Tibial nerve (tissue), 4 donors: ENCODE measurements at regions not wholly inside any gene's neighbourhood (a gene's known extent, or its start where the extent isn't known, plus 50 kb on each side); places are given as distances from the start of the nearest gene placed in this dataset.

Source experiments
- DNase-seq, 2 donors: peaks; one replicate each; pipeline ENCODE4 v3.0.0-alpha.2; 2019; ENCODE audit warnings: low spot score in 2 of 2
- H3K27ac ChIP-seq, 4 donors: fragments of 200-600 bp; sonication (generic) in 3 of 4; one replicate each; pipeline ENCODE4 v1.5.1; 2017 to 2019; ENCODE audit warnings: mild to moderate bottlenecking in 1 of 4
- H3K27me3 ChIP-seq, 2 donors: fragments of 200-600 bp; sonication (generic) in 1 of 2; one replicate each; pipeline versions ENCODE4 v1.5.1 to v1.6.0; 2017 to 2019
- H3K36me3 ChIP-seq, 3 donors: fragments of 200-600 bp; sonication (generic); one replicate each; pipeline ENCODE4 v1.5.1; 2018 to 2019
- H3K4me1 ChIP-seq, 4 donors: fragments of 200-600 bp; sonication (generic) in 3 of 4; one replicate each; pipeline ENCODE4 v1.5.1; 2017 to 2019
- H3K4me3 ChIP-seq, 4 donors: fragments of 200-600 bp; sonication (generic) in 3 of 4; one replicate each; pipeline ENCODE4 v1.5.1; 2017 to 2019; ENCODE audit warnings: mild to moderate bottlenecking in 1 of 4, moderate library complexity in 1 of 4
- H3K9me3 ChIP-seq, 4 donors: fragments of 200-600 bp; sonication (generic) in 3 of 4; one replicate each; pipeline ENCODE4 v1.5.1; 2017 to 2019
- CTCF ChIP-seq, 5 experiments: fragments of 200-600 bp in 3 of 5; fragments of 450-650 bp in 2 of 5; sonication (generic) in 3 of 5; IDR thresholded peaks; one replicate each; pipeline ENCODE4 v1.5.1; 2016 to 2019; ENCODE audit warnings: antibody characterized with exemption in 5 of 5, mild to moderate bottlenecking in 3 of 5, moderate library complexity in 2 of 5
- EP300 ChIP-seq, 2 donors: sonication (generic); formaldehyde crosslinking; IDR thresholded peaks; one replicate each; pipeline ENCODE4 v1.6.1; 2017; ENCODE audit warnings: antibody characterized with exemption in 2 of 2, mild to moderate bottlenecking in 1 of 2
- POLR2A ChIP-seq, 2 donors: fragments of 450-650 bp; IDR thresholded peaks; one replicate each; pipeline ENCODE4 v1.6.1; 2017; ENCODE audit warnings: antibody characterized with exemption in 2 of 2, mild to moderate bottlenecking in 2 of 2, moderate library complexity in 2 of 2
- WGBS, 2 donors: methylation state at CpG; one replicate each; pipeline ENCODE4 v1.1.5; 2018; 5-methylcytosine and 5-hydroxymethylcytosine counted together

- WGBS, 2 donors: 58 to 65% methylated on average over 5 of the region's 5 CpGs
- no peaks in the 10 kb centered on the region for H3K4me1 ChIP-seq
- DNase-seq: no peak
These were observed 190.3 kb upstream of the CDYL start for GRCh38 chr6:4585682-4586468.

GRCh38 chr6:4584801-4585200 lies 191.4 kb upstream of the CDYL start:
- WGBS, 2 donors: 92 to 94% methylated on average over 5 of the region's 5 CpGs

More at GRCh38 chr6:4585682-4586468, 190.3 kb upstream of the CDYL start:
- Histone ChIP-seq H3K36me3 (no peaks in the 10 kb centered on the region), H3K9me3 (peaks cover 0 to 13% (median 2%) of the 10 kb centered on the region in 4 donors), H3K4me3 (no peak overlapping the region), H3K27me3 (no peaks in the 10 kb centered on the region), H3K27ac (no peak overlapping the region)
- TF ChIP-seq EP300 (IDR thresholded peaks at IDR 0.05) (no peak), POLR2A (IDR thresholded peaks at IDR 0.05) (no peak), CTCF (IDR thresholded peaks at IDR 0.05) (no peak)

GRCh38 chr6:4582506-4583417 lies 193.4 kb upstream of the CDYL start:
- Histone ChIP-seq H3K27me3 (no peaks in the 10 kb centered on the region), H3K36me3 (no peaks in the 10 kb centered on the region), H3K27ac (no peak overlapping the region), H3K4me1 (no peaks in the 10 kb centered on the region), H3K4me3 (no peak overlapping the region), H3K9me3 (peaks cover 0 to 20% (median 2%) of the 10 kb centered on the region in 4 donors)
- WGBS, 2 donors: 80 to 82% methylated on average over 8 of the region's 8 CpGs
- no peak for DNase-seq
- TF ChIP-seq CTCF (IDR thresholded peaks at IDR 0.05): no peak
- peak in 1 of 2 donors; percentile 11 for TF ChIP-seq EP300 (IDR thresholded peaks at IDR 0.05)
- TF ChIP-seq POLR2A (IDR thresholded peaks at IDR 0.05): no peak

More at GRCh38 chr6:4584801-4585200, 191.4 kb upstream of the CDYL start:
- no peaks in the 10 kb centered on the region for H3K36me3 ChIP-seq
- H3K27me3 ChIP-seq: no peaks in the 10 kb centered on the region
- H3K9me3 ChIP-seq: peaks cover 0 to 20% (median 2%) of the 10 kb centered on the region in 4 donors
- no peak overlapping the region for H3K4me3 ChIP-seq
- H3K4me1 ChIP-seq: no peaks in the 10 kb centered on the region
- no peak overlapping the region for H3K27ac ChIP-seq
- no peak for DNase-seq
- no peak for TF ChIP-seq CTCF (IDR thresholded peaks at IDR 0.05)
- no peak for TF ChIP-seq POLR2A (IDR thresholded peaks at IDR 0.05)

- no peaks in the 10 kb centered on the region for H3K36me3 ChIP-seq
- DNase-seq: no peak
- TF ChIP-seq POLR2A (IDR thresholded peaks at IDR 0.05) (no peak), CTCF (IDR thresholded peaks at IDR 0.05) (no peak), EP300 (IDR thresholded peaks at IDR 0.05) (no peak)
- no peaks in the 10 kb centered on the region for H3K4me1 ChIP-seq
- WGBS, 2 donors: 49 to 56% methylated on average over 6 of the region's 6 CpGs
- H3K27me3 ChIP-seq: no peaks in the 10 kb centered on the region
- peaks cover 0 to 20% (median 2%) of the 10 kb centered on the region in 4 donors for H3K9me3 ChIP-seq
- H3K4me3 ChIP-seq: no peak overlapping the region
- no peak overlapping the region for H3K27ac ChIP-seq
These were observed 194.5 kb upstream of the CDYL start for GRCh38 chr6:4581468-4582385.
